Stimulated activated CD8-positive, alpha-beta memory T cell treated with anti-CD3 and anti-CD28 coated beads, Interleukin-7, amount 100 ng/mL, for 1 hour (primary cell): ENCODE measurements at regions not wholly inside any gene's neighbourhood (a gene's known extent, or its start where the extent isn't known, plus 50 kb on each side); places are given as distances from the start of the nearest gene placed in this dataset.
"Not testable (repeated sequence)": the region's sequence is repeated elsewhere in the genome, so short reads cannot be mapped to it uniquely, and the experiment has no call there.

Experiments used
- DNase-seq, 2 donors: peaks; one replicate each; pipeline ENCODE4 v3.0.0-alpha.2; 2020; ENCODE audit warnings: low read depth in 2 of 2

DNA sequence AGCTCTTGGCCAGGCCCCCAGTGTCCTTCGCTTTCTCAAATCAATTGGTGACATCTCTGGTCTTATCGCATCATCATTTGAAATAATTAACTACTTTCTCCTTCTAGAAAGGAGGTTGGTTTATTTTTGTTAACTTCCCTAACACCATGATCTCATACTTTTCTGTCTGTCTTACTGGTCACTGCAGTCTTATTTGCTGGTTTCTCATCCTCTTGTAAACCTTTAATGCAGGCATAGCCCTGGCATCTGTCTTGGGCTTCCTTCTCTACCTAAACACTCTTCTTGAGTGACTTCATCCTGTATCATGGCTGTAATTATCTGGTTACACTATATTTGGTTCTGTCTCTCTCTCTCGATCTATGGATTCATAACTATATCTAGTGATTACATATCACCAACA is 152.8 kb downstream of the CYSLTR2 start:
- no peak for DNase-seq

DNA sequence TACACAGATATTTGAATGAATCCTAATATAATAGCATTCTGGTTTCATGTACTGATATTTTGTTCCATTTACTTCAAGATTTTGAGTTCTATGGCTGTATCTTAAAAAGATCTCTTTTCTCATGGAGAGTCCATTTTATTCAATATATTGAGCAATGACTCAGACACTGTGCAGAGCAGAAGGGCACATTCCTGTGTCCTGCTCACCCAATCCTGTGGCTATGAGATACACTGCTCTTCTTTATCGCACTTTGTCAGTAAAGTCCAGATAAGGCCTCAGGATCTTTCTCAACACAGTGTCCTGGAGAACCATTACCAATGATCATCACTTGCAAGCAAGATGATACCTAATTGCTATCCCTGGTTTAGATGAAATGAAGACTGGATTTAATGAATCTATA is 155.0 kb downstream of the CYSLTR2 start:
- DNase-seq: no peak

DNA sequence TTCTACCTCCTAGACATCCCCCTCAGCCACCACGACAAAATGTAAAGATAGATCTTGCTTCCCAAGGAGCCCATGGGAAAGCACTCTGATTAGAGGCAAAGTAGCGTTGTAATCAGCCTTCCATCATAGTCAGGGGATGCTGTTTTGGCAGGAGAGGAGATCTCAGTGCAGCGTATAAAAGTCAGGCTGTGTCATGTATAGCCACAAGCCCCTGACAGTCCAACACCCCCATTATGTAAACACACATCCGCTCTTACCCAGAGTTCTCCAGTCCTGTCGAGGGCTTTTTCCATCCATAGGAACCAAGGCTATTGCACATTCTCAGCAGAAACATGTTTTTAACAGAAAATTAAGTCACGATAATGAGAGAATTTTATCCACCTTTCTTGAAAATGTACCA is 156.3 kb downstream of the CYSLTR2 start:
- DNase-seq: no peak

DNA sequence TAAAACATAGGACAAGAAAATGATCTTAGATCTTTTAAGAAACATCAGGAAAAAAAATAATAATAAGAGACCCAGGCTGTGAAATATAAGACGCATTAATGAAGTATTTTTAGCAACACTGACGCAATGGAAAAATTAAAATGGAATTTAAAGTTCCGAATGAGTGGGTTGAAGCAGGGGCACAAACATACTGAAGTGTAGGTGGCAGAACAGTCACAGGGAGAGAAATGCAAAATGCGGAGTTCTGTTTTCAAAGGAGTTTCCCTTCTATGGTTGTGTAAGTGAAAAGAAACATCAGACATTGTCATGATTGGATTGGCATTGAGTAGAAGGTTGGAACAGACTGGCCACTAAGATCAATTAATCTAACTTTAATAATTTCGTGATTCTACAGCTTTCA is 159.8 kb downstream of the CYSLTR2 start:
- no peak for DNase-seq

DNA sequence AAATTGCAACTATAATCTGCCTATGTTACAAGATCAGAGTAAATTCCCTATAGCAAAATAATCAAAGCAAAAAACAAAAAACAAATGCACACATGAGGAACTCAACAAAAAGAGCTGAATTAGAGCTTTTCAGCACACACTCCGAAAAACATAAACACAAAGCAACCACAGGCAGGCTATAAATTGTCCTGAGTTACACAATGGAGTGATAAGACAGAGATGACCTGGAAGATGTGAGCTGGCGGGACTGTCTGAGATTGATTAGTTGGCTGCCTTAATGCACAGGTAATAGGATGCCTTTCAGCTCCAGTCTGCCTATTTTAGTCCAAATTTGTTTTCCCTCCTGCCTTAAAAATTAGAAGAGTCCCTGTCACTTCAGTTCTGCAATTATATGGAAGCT is 159.0 kb upstream of the FNDC3A start:
- DNase-seq: no peak

DNA sequence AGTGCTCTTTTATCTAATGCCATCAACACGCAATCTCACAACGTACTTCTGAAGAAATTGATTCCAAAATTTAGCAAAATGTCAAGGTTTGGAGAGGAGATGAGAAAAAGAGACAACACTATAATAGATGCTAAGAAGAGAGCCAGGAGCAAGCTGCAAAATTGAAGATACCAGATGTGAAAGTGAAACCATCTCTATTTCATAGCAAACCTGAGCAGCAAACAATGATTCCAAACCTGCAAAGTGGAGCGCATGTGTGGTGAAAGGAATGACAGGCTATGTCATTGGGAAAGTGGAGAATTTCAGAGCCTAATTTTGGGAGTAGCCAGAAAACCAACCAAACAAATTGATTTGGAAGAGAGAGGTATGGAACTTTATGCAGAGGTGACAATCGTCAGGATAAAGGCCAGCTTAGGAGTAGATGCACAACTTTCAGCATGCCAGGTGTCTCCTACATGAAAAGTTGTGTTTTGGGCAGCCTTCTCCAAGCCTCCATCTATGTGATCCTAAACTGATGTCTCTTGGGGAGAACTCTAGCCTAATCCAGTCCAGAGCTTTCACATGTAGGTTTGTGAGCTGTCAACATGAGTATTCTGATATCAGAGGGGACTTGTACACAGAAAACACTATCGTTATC is 158.4 kb upstream of the FNDC3A start:
- DNase-seq: no peak

DNA sequence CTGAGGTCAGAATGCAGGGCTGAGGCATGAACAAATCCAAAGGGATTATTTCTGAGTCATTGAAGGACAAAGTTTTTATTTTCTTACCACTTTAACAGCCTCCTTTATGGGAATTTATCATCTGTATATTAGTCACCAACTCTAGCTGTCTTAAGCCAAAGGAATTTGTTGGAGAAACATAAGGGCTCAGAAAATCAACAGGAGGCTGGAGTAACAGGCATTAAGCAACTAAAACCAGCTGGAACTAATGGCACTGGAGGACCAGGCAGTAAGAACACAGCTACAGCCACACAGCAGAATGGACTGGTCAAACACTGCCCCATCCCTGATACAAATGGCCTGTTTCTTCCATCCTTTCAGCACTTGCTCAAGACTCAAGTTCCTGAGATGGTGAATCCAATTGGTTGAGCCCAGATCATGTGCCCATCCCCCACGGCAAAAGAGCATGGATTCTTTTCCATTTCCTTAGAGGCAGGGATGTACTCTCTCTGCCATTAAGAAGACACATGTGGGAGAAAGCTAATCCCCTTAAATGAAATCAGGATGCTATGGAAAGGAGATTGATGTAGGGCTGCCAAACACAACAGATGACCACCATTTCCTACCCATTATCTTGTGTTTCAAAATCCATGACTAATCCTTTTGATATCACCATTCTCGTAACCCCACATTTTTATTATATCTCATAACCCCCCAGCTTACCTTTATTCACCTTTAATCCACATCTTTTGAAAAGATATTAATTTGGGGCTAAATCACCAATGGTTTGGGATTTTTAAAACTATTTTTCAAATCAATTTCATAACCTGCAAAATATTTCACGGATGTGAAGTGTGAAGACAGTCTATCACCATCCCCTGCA is 157.0 kb upstream of the FNDC3A start:
- no peak for DNase-seq

DNA sequence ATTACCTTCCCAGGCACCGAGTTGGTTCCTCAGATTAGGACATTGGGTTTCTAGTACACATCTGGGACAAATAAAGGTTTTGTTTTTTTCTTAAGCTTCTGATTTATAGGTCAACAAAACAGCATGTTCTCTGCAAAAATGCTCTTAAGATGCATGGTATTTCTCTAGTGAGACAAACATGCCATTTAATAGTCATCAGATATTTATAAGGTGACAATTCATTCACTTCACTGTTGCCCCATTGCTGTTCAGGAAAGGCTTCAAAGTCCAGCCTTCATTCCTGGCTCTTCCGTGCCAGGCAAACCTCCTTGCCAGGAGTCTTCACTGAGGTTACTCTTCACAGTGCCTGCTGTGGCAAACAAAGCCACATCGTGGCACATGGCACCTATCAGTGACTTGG is 156.3 kb upstream of the FNDC3A start:
- DNase-seq: no peak

DNA sequence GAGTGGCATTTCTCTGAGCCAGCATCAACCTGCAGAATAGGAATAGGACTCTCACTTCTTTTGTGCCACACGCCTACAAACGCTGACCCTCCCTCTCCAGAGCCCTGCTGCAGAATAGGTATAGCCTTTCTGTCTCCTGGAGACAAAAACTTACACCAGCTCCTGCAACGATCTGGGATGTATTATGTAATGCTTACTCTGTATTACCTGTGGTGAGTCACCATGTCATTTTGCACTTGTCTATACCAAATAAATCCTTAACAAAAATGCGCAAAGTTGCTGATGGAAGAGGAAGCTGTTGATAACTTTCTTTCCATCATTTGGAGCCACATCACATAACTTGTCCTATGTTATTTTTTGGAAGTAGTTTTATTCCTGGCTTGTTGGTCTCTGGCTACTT is 155.8 kb upstream of the FNDC3A start:
- DNase-seq: no peak

DNA sequence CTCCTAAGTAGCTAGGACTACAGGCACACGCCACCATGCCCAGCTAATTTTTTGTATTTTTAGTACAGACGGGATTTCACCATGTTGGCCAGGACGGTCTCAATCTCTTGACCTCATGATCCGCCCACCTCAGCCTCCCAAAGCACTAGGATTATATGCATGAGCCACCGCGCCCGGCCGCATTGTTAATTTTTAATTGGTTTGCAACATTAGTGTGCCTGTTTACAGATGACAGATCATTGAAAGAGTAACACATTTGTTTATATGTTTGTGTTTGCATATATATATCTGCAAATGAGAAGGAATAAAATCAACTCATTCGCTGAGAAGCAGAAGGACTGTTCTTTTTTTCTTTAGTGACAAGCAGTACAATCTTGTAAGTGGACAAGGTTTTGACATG is 152.2 kb upstream of the FNDC3A start:
- DNase-seq: not testable (repeated sequence)

DNA sequence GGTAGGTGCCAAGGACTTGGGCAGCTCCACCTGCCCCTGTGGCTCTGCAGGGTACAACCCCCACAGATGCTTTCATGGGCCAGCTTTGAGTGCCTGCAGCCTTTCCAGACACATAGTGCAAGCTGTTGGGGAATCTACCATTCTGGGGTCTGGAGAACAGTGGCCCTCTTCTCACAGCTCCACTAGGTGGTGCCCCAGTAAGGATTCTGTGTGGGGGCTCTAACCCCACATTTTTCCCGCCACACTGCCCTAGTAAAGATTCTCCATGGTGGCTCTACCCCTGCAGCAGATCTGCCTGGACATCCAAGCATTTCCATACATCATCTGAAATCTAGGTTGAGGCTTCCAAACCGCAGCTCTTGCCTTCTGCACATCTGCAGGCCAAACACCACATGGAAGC is 149.7 kb upstream of the FNDC3A start:
- DNase-seq: no peak

DNA sequence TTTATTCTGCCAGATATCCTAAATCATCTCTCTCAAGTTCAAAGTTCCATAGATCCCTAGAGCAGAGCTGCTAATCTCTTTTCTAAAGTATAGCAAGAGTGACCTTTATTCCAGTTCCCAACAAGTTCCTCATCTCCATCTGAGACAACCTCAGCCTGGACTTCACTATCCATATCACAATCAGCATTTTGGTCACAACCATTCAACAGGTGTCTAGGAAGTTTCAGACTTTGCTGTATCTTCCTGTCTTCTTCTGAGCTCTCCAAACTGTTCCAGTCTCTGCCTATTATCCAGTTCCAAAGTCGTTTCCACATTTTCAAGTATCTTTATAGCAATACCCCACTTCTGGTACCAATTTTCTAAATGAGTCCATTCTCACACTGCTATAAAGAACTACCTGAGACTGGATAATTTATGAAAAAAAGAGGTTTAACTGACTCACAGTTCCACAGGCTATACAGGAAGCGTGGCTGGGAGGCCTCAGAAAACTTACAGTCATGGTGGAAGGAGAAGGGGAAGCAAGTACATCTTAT is 148.7 kb upstream of the FNDC3A start:
- DNase-seq: not testable (repeated sequence)

DNA sequence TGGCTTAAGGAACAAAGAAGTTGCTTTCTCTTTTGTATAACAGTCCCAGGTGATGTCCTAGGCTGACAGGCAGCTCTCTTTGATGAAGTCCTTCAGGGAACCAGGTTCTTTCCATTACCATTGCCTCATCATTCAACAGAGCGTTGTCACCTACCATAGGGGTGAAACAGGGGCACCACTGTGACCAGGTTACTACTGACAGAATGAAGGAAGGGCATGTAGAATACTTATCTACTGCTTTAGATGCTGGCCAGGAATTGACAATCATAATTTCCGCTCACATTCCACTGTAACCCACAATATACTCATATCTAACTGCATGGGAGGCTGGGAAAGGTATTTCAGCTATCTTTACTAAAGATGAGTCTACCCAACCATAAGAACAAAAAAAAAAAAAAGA is 148.0 kb upstream of the FNDC3A start:
- no peak for DNase-seq

DNA sequence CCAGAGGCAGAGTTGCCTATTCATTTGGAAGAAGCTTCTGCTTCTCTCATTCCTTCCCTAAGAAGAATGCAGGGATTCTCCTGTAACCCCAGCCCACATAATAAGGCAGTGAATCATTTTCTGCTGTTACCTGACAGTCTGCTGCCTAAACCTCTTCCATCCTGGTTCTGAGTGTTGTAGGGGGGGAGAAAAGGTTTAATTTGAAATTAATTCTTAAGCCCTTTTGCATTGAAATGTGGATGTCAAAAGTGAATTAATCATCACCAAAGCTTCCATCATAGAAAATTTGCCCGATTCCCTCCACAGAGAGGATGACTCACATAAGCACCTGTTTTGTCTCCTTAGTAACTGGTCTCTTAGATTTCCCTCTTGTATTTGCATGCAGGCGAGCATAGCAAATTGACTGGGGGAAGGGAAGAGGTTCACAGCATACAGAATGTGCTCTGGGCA is 146.7 kb upstream of the FNDC3A start:
- no peak for DNase-seq

DNA sequence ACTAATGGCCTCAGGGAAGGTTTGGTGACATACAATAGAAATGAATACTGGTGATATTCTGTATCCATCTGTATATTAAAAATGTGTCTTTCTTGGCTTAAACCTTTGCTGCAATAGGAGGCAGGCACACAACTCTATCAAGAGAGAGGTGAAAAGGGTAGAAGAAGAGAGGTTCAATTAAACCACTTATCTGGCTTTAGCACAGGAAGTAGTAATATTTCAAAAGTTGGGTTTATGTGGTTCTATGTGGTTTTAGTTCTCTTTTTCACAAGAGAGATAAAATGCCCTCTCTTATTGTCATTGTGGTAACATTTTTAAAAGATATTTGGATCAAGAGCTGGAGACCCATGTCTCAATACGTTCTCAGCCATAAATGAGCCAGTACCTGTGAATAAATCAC is 146.2 kb upstream of the FNDC3A start:
- no peak for DNase-seq

DNA sequence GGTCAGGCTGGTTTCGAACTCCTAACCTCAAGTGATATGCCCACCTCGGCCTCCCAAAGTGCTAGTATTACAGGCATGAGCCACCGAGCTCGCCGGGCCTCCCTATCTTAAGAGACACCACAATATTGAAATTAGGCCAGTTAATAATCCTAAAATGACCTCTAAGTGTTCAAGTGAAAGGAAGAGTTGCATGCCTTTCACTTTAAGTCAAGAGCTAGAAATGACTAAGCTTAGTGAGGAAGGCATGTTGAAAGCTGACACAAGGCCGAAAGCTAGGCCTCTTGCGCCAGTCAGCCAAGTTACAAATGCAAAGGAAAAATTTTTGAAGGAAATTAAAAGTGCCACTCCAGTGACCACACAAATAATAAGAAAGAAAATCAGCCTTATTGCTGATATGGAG is 144.5 kb upstream of the FNDC3A start:
- DNase-seq: no peak

DNA sequence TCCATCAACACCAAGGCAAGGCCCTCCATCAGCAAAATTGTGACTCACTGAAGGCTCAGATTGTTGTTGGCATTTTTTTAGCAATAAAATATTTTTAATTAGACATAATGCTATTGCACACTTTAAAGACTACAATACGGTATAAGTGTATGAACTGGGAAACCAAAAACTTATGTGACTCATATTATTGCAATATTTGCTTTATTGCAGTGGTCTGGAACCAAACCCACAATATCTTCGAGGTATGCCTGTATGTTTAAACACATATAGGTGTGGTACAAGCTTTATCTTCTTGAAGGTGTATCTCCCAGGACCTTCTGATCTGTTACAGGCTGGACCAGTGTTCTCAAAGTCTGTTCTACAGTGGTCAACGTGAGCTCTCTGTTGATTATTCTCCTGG is 142.3 kb upstream of the FNDC3A start:
- no peak for DNase-seq

DNA sequence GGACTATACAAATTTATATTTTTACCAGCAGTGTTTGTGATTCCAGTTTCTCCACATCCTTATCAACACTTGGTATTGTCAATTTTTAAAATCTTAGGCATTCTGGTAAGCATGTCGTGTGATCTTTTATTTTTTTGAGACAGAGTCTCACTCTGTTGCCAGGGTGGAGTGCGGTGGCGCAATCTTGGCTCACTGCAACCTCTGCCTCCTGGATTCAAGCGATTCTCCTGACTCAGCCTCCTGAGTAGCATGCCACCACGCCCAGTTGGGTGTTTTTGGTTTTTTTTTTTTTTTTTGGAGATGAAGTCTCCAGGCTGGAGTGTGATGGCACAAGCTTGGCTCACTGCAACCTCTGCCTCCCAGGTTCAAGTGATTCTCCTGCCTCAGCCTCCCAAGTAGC is 140.4 kb upstream of the FNDC3A start:
- DNase-seq: not testable (repeated sequence)

DNA sequence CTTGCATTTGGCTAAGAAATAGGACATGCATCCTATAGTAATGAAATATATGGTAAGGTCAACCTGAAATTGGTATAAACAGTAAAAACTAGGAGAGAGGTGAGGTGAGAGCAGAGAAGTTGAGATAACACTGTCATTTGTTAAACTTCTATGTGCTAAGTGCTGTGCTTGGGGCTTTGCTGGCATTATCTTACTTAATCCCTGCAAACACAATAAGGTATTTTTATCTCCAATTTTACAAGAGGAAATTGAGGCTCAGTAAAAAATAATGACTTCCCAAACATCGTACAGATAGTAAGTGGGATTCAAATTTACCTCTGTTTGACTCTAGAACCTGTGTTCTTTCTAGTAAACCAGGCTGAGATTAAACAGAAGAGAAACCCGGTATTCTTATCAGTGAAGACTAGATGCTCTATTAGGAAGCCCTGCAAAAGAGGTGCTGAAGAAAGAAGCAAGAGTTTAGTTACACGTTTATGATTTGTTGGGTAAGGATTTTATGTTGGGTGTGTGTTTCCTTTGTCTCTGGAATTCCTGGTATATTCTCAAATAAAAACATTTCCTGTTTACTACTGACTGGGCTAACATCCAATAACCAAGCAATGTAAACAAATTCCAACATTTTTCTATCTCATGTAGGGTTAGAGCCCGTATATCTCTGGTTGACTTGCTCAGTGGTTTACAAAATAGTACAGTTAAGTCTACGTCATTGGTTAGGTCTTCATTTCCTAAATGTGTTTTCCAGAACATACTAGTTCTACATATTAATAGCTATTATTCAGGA is 137.3 kb upstream of the FNDC3A start:
- DNase-seq: no peak

DNA sequence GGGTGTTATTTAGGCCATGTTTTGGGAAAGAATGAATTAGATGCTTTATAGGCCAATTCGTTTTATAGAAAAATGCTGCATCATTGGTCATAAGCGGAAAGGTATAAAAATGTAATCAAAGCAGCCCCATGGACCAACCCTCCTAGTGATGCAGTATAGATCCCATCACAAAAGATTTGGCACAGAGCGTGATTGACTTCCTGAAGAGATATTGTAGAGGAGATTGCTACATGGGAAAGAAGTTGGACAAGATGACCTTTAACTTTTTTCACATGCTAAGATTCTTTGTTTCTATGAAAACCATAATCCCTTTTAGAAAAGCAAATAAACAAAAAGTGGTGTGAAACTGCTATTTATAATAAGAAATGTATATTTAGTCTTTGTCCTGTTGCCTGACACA is 136.5 kb upstream of the FNDC3A start:
- no peak for DNase-seq

DNA sequence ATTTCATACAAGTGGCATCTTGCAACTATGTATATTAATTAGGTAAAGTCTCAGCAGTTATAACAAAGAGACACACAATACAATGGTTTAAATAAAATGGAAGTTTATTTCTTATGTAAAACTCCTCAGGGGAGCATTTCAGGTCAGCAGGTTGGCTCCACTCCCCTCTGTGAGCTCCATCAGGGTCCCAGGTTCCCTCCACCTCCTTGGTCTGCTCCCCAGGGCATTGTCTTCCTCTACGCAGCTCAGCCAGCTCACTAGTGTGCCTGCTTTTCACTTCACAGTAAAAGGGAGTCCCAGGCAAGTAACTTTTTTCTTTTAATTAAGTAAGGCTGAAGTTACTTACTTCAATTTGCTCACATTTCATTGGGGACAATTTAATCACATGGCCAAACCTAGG is 135.3 kb upstream of the FNDC3A start:
- no peak for DNase-seq

DNA sequence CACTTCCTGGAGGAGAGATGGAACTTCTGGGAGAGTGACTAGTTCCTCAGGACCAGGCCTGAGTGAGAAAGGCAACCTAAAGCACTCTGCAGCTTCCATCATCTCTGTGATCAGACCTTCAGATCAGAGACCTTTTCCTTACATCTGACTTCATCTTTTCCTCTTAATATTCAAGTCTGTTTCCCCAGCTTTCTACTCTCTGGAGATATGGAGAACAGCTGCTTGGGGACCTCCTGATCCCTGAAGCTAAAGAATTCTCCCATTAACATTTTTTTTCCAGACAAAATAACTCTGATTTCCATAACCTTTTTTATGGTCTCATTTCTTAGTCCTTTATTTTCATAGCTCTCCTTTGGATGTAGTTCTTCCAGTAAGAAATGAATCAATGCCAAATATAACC is 133.4 kb upstream of the FNDC3A start:
- no peak for DNase-seq
